ENCODE measurements at regions not wholly inside any gene's neighbourhood (a gene's known extent, or its start where the extent isn't known, plus 50 kb on each side); places are given as distances from the start of the nearest gene placed in this dataset.

DNA sequence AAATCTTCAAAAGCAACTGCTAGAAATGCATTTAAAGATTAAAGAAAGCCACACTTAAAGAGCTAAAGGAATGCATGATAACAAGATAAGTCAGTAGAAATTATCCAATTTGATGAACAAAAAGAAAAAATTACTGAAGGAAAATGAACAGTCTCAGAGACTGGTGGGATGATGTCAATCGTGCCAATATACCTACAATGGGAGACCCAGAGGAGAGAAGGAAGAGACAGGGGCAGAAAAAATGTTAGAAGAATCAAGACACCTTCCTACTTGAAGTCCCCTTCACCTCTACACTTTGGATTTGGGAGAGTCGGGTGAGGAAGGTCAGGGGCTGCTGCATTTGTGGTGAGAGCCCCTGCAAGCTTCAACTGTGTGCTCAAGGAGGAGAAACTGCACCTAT is 216.3 kb downstream of the BUD13 start:
- Histone ChIP-seq H3K4me1 (ENCODE audit: control insufficient read depth, insufficient read depth, low read length) (no peaks in the 10 kb centered on the region), H3K4me3 (ENCODE audit: low read length in 2 of 2) (no peak overlapping the region), H3K9ac (ENCODE audit: low read length in 2 of 2) (no peak overlapping the region), H3K9me3 (ENCODE audit: control insufficient read depth in 2 of 2, low read length in 2 of 2) (no peaks in the 10 kb centered on the region), H3K27me3 (ENCODE audit: control insufficient read depth in 1 of 2, insufficient read depth in 2 of 2, low read length in 2 of 2) (peaks cover 0 to 5% of the 10 kb centered on the region in 2 donors), H3K27ac (ENCODE audit: low read length) (no peak overlapping the region), H3K36me3 (ENCODE audit: control insufficient read depth in 2 of 2, insufficient read depth in 2 of 2, low read length in 2 of 2) (no peaks in the 10 kb centered on the region)

DNA sequence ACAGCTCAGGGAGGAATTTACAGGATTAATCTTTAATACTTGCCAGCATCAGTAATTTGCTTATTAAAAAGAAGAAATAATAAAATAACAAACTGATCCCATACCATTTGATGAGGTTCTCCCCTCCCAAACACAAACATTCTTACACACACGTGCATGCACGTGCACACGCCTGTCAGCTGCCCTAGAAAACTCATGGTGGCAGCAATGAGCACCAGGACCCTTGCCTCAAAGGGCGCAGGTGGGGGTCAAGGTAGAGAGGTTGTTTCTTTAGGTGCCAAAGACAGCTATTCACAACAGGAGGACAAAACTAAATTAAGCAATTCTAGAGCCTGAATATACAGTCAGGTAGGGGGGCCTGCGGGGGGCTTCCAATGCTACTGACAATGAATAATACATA is 219.3 kb downstream of the BUD13 start:
- Histone ChIP-seq H3K4me1 (ENCODE audit: control insufficient read depth, insufficient read depth, low read length) (no peaks in the 10 kb centered on the region), H3K27me3 (ENCODE audit: control insufficient read depth in 1 of 2, insufficient read depth in 2 of 2, low read length in 2 of 2) (peaks cover 0 to 8% of the 10 kb centered on the region in 2 donors), H3K4me3 (ENCODE audit: low read length in 2 of 2) (no peak overlapping the region), H3K9ac (ENCODE audit: low read length in 2 of 2) (no peak overlapping the region), H3K36me3 (ENCODE audit: control insufficient read depth in 2 of 2, insufficient read depth in 2 of 2, low read length in 2 of 2) (no peaks in the 10 kb centered on the region), H3K27ac (ENCODE audit: low read length) (no peak overlapping the region), H3K9me3 (ENCODE audit: control insufficient read depth in 2 of 2, low read length in 2 of 2) (peaks cover 0 to 5% of the 10 kb centered on the region in 2 donors)

DNA sequence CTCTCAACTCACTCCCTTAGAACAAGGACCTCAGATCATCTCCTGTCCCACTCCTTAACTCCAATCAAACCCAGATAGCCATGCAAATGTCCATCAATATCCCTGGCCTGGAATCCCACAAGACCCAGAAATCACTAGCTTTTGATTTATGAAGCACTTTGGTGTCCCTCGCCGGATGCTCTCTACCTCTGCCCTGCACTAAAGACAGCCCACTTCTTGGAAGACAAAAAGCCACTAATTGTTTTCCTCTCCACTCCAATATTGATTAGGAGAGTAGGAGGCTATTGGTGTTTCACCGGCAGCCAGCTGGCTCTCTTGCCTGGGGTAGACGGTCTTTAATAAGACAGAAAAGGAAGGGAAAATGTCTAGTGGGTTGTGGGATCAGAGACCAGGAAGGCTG is 221.2 kb downstream of the BUD13 start:
- Histone ChIP-seq H3K36me3 (ENCODE audit: control insufficient read depth in 2 of 2, insufficient read depth in 2 of 2, low read length in 2 of 2) (no peaks in the 10 kb centered on the region), H3K9ac (ENCODE audit: low read length in 2 of 2) (no peak overlapping the region), H3K27me3 (ENCODE audit: control insufficient read depth in 1 of 2, insufficient read depth in 2 of 2, low read length in 2 of 2) (peaks cover 0 to 6% of the 10 kb centered on the region in 2 donors), H3K4me1 (ENCODE audit: control insufficient read depth, insufficient read depth, low read length) (no peaks in the 10 kb centered on the region), H3K27ac (ENCODE audit: low read length) (no peak overlapping the region), H3K9me3 (ENCODE audit: control insufficient read depth in 2 of 2, low read length in 2 of 2) (peaks cover 0 to 5% of the 10 kb centered on the region in 2 donors), H3K4me3 (ENCODE audit: low read length in 2 of 2) (no peak overlapping the region)

DNA sequence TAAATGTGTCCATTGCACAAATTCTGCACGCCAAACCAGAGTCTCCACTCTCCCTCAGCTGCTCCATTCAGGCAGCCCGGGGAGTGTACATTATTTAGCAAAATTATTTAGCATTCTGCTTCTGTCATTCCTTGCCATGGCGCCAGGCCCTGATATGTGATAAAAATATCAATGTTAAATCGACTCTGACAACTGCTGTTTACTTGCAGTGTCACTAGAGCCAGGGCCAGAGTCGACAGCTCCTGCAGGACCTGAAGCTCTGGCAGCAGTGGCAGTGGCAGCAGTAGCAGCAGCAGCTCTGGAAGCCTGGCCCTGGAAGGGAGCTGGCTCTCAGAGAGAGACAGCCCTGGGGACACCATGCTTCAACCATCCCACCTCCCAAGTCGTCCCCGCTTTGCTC is 224.5 kb downstream of the BUD13 start:
- Histone ChIP-seq H3K27me3 (ENCODE audit: control insufficient read depth in 1 of 2, insufficient read depth in 2 of 2, low read length in 2 of 2) (peaks cover 0 to 8% of the 10 kb centered on the region in 2 donors), H3K27ac (ENCODE audit: low read length) (no peak overlapping the region), H3K4me3 (ENCODE audit: low read length in 2 of 2) (no peak overlapping the region), H3K9me3 (ENCODE audit: control insufficient read depth in 2 of 2, low read length in 2 of 2) (peaks cover 0 to 5% of the 10 kb centered on the region in 2 donors), H3K9ac (ENCODE audit: low read length in 2 of 2) (no peak overlapping the region), H3K36me3 (ENCODE audit: control insufficient read depth in 2 of 2, insufficient read depth in 2 of 2, low read length in 2 of 2) (no peaks in the 10 kb centered on the region), H3K4me1 (ENCODE audit: control insufficient read depth, insufficient read depth, low read length) (no peaks in the 10 kb centered on the region)

DNA sequence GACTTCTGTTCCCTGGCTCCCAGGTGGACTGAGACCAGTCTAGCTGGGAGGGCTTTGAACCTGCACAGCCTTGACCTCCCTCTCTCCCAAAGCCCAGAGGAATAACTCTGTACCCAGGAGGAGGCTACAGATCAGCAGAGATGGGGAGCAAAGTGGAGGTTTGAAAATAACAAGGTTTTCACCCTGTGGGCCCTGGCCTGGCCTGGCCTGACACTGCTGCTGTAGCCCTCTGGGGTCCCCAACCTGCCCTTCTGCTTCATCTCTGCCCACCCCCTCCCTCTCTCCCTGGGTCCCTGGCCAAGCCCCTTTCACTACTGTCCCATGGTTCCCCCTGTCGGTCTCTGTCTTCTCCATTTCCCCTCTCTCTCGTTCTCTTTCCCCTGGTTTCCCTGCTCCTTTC is 225.2 kb downstream of the BUD13 start:
- Histone ChIP-seq H3K27ac (ENCODE audit: low read length) (no peak overlapping the region), H3K4me3 (ENCODE audit: low read length in 2 of 2) (no peak overlapping the region), H3K9ac (ENCODE audit: low read length in 2 of 2) (no peak overlapping the region), H3K36me3 (ENCODE audit: control insufficient read depth in 2 of 2, insufficient read depth in 2 of 2, low read length in 2 of 2) (no peaks in the 10 kb centered on the region), H3K9me3 (ENCODE audit: control insufficient read depth in 2 of 2, low read length in 2 of 2) (peaks cover 0 to 5% of the 10 kb centered on the region in 2 donors), H3K27me3 (ENCODE audit: control insufficient read depth in 1 of 2, insufficient read depth in 2 of 2, low read length in 2 of 2) (peaks cover 0 to 8% of the 10 kb centered on the region in 2 donors), H3K4me1 (ENCODE audit: control insufficient read depth, insufficient read depth, low read length) (no peaks in the 10 kb centered on the region)

DNA sequence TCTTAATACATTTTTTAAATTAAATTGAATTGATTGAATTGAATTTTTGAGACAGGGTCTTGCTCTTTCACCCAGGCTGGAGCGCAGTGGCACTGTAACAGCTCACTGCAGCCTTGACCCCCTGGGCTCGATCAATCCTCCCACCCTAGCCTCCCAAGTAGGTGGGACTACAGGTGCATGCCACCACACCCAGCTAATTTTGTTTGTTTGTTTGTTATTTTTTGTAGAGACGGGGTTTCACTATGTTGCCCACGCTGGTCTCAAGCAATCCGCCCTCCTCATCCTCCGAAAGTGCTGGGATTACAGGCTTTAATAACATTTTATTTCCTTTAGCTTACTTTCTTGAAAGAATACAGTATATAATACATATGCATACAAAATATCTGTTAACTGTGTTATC is 226.9 kb downstream of the BUD13 start:
- H3K27ac ChIP-seq (ENCODE audit: low read length), result no peak overlapping the region
- peaks cover 0 to 8% of the 10 kb centered on the region in 2 donors for H3K27me3 ChIP-seq (ENCODE audit: control insufficient read depth in 1 of 2, insufficient read depth in 2 of 2, low read length in 2 of 2)
- no peaks in the 10 kb centered on the region for H3K36me3 ChIP-seq (ENCODE audit: control insufficient read depth in 2 of 2, insufficient read depth in 2 of 2, low read length in 2 of 2)
- H3K9ac ChIP-seq (ENCODE audit: low read length in 2 of 2), result no peak overlapping the region
- no peak overlapping the region for H3K4me3 ChIP-seq (ENCODE audit: low read length in 2 of 2)
- no peaks in the 10 kb centered on the region for H3K4me1 ChIP-seq (ENCODE audit: control insufficient read depth, insufficient read depth, low read length)
- H3K9me3 ChIP-seq (ENCODE audit: control insufficient read depth in 2 of 2, low read length in 2 of 2), result peaks cover 0 to 5% of the 10 kb centered on the region in 2 donors

DNA sequence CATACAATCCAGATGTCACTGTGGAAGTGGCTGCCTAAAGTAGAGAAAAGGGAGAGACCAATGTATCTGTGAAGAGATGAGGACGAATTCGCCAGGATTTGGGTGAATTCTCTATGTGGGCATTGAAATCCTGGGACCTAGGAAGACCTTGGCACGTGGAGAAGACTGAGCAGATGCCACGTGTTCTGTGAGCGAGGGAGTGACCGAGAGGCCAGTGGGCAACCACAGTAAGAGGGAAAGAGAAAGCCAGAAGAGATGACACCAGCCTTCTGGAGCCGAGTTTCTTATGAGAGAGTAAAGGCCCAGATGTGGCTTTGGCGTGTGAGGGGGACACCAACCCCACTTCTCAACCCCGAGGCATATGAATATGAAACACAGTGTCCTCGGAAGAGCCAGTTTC is 228.1 kb downstream of the BUD13 start:
- Histone ChIP-seq H3K4me3 (ENCODE audit: low read length in 2 of 2) (no peak overlapping the region), H3K27me3 (ENCODE audit: control insufficient read depth in 1 of 2, insufficient read depth in 2 of 2, low read length in 2 of 2) (peaks cover 0 to 10% of the 10 kb centered on the region in 2 donors), H3K27ac (ENCODE audit: low read length) (no peak overlapping the region), H3K9ac (ENCODE audit: low read length in 2 of 2) (no peak overlapping the region), H3K4me1 (ENCODE audit: control insufficient read depth, insufficient read depth, low read length) (no peaks in the 10 kb centered on the region), H3K36me3 (ENCODE audit: control insufficient read depth in 2 of 2, insufficient read depth in 2 of 2, low read length in 2 of 2) (no peaks in the 10 kb centered on the region), H3K9me3 (ENCODE audit: control insufficient read depth in 2 of 2, low read length in 2 of 2) (peaks cover 0 to 5% of the 10 kb centered on the region in 2 donors)

DNA sequence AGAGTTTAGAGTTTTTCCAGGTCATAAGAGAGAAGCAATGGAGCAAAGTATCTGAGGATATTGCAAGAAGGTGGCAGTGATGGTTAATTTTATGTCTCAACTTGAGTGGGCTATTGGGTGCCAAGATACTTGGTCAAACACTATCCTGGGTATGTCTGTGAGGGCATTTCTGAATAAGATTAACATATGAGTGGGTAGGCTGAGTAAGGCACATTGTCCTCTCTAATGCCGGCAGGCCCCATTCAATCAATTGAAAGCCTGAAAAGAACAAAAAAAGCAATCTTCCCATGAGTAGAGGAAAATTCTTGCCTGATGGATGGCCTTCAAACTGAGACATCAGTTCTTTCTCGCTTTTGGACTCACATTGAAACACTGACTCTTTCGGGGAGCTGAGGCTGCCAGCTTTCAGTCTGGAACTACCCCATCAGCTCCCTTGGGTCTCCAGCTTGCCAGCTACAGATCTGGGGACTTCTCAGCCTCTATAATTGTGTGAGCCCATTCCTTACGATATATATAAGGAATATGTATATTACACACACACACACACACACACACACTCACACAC is 228.8 kb downstream of the BUD13 start:
- Histone ChIP-seq H3K4me3 (ENCODE audit: low read length in 2 of 2) (no peak overlapping the region), H3K9me3 (ENCODE audit: control insufficient read depth in 2 of 2, low read length in 2 of 2) (peaks cover 0 to 6% of the 10 kb centered on the region in 2 donors), H3K4me1 (ENCODE audit: control insufficient read depth, insufficient read depth, low read length) (no peaks in the 10 kb centered on the region), H3K9ac (ENCODE audit: low read length in 2 of 2) (no peak overlapping the region), H3K27me3 (ENCODE audit: control insufficient read depth in 1 of 2, insufficient read depth in 2 of 2, low read length in 2 of 2) (peaks cover 0 to 10% of the 10 kb centered on the region in 2 donors), H3K27ac (ENCODE audit: low read length) (no peak overlapping the region), H3K36me3 (ENCODE audit: control insufficient read depth in 2 of 2, insufficient read depth in 2 of 2, low read length in 2 of 2) (no peaks in the 10 kb centered on the region)

DNA sequence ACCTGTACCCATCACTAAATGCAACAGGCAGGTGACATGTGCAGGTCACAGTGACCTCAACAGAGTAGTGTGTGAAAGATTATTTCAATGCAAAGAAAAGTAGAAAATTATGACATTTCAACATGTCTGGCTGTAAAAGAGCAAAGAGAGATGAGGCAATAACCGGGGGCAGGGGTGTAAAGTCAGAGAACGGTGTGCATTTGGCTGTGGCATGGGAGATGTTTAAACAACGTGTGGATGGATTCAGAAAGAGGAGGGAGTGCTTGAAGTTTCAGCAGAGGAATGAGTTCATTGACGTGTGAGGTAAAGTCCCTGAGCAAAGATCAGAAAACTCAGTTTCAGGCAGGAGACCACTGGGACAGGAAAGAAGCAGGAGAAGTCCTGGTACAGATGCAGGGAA is 229.7 kb downstream of the BUD13 start:
- Histone ChIP-seq H3K36me3 (ENCODE audit: control insufficient read depth in 2 of 2, insufficient read depth in 2 of 2, low read length in 2 of 2) (no peaks in the 10 kb centered on the region), H3K9me3 (ENCODE audit: control insufficient read depth in 2 of 2, low read length in 2 of 2) (peaks cover 0 to 3% of the 10 kb centered on the region in 2 donors), H3K27ac (ENCODE audit: low read length) (no peak overlapping the region), H3K27me3 (ENCODE audit: control insufficient read depth in 1 of 2, insufficient read depth in 2 of 2, low read length in 2 of 2) (peaks cover 0 to 10% of the 10 kb centered on the region in 2 donors), H3K9ac (ENCODE audit: low read length in 2 of 2) (no peak overlapping the region), H3K4me1 (ENCODE audit: control insufficient read depth, insufficient read depth, low read length) (no peaks in the 10 kb centered on the region), H3K4me3 (ENCODE audit: low read length in 2 of 2) (no peak overlapping the region)

DNA sequence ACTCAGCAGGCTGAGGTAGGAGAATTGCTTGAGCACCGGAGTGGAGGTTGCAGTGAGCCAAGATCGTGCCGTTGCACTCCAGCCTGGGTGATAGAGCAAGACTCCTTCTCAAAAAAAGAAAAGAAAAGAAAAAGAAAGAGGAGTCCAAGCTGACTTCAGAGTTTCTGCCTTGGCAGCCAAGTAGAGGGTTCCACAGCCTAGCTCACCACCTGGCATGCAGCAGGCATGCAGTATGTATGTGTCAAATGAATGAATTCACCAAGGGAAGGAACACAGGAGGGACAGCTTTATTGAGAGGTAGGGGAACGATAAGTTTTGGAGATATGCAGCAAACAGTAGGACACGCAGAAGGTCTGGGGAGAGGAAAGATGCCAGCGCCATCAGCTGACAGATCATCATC is 230.4 kb downstream of the BUD13 start:
- H3K36me3 ChIP-seq (ENCODE audit: control insufficient read depth in 2 of 2, insufficient read depth in 2 of 2, low read length in 2 of 2), result no peaks in the 10 kb centered on the region
- H3K4me1 ChIP-seq (ENCODE audit: control insufficient read depth, insufficient read depth, low read length), result no peaks in the 10 kb centered on the region
- H3K9ac ChIP-seq (ENCODE audit: low read length in 2 of 2), result no peak overlapping the region
- peaks cover 0 to 10% of the 10 kb centered on the region in 2 donors for H3K27me3 ChIP-seq (ENCODE audit: control insufficient read depth in 1 of 2, insufficient read depth in 2 of 2, low read length in 2 of 2)
- no peak overlapping the region for H3K27ac ChIP-seq (ENCODE audit: low read length)
- no peak overlapping the region for H3K4me3 ChIP-seq (ENCODE audit: low read length in 2 of 2)
- peaks cover 0 to 3% of the 10 kb centered on the region in 2 donors for H3K9me3 ChIP-seq (ENCODE audit: control insufficient read depth in 2 of 2, low read length in 2 of 2)

DNA sequence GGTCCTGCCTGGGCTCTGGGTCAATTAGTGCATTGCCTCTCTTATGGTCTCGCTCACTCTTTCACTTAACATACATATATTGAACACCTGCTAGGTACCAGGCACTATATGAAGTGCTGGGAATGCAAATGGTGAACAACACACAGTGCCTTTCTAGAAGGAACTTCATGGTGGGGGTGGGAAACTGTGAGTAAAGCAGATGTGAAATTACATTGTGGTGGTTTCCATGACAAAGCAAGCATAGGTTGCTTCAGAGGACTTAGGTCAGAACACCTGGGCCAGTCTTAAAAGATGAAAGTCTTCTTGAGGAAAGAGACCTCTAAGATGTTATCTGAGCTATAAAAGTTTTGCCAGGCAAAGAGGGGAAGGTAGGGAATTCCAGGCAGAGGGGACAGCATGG is 231.3 kb downstream of the BUD13 start:
- Histone ChIP-seq H3K4me1 (ENCODE audit: control insufficient read depth, insufficient read depth, low read length) (no peaks in the 10 kb centered on the region), H3K9me3 (ENCODE audit: control insufficient read depth in 2 of 2, low read length in 2 of 2) (peaks cover 0 to 3% of the 10 kb centered on the region in 2 donors), H3K27ac (ENCODE audit: low read length) (no peak overlapping the region), H3K27me3 (ENCODE audit: control insufficient read depth in 1 of 2, insufficient read depth in 2 of 2, low read length in 2 of 2) (peaks cover 0 to 11% of the 10 kb centered on the region in 2 donors), H3K36me3 (ENCODE audit: control insufficient read depth in 2 of 2, insufficient read depth in 2 of 2, low read length in 2 of 2) (no peaks in the 10 kb centered on the region), H3K4me3 (ENCODE audit: low read length in 2 of 2) (no peak overlapping the region), H3K9ac (ENCODE audit: low read length in 2 of 2) (no peak overlapping the region)

All from stomach smooth muscle (tissue), 2 donors.